Stimulated activated CD4-positive, alpha-beta T cell treated with anti-CD3 and anti-CD28 coated beads, Interleukin-12 subunit alpha, Interleukin-12 subunit beta, amount 100 ng/mL, for 24 hours (primary cell): ENCODE measurements at regions not wholly inside any gene's neighbourhood (a gene's known extent, or its start where the extent isn't known, plus 50 kb on each side); places are given as distances from the start of the nearest gene placed in this dataset.

Experiments used
- DNase-seq, 2 experiments: peaks; one replicate each; pipeline ENCODE4 v3.0.0-alpha.2; 2020; ENCODE audit warnings: low read depth in 2 of 2

DNA sequence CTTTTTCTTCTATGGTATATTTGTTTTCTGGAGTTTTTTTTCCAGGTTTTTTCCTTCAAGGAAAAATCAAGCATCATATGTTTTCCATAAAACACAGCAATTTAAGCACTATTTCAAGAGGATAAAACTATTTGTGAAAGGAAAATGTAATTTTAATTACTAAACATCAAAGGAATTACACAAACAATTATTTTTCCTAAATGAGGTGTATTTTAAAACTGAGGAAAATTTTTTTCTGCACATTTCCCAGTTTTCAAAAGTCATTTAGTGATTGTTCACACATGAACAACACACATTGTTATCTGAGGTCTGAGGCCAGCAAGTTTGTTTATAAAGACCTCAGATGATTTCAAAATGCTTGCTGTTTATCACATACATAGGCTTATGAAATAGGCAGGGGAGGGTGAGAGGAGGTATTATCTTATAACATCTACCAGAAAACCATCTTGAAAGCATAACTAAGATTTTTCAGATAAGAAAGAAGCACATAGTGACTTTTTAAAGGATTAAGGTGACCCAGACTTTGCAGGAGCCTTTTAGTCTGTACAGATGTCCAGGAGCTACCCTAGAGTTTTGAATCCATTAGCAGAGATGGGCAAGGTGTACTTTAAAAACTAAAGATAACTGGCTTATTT is 381.6 kb downstream of the GJA1 start:
- DNase-seq, result no peak

DNA sequence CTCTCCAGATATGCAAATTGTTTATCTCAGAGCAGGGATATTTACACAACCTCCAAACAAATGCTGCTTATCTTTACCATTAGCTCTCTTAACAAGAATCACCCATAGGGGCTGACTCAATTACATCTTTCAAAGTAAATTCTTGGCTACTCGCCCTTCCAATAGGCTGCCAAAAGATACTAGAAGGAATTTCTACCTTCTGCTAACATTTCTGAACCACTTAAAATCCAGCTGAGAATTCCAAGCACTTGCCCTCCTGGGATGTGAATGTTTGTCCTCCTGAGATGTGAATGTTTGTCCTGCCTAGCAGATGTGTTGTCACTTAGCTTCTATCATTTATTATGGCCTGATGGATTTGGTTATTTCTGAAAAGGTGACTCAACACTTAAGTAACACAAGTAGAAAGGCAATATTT is 388.0 kb downstream of the GJA1 start:
- DNase-seq, result no peak

DNA sequence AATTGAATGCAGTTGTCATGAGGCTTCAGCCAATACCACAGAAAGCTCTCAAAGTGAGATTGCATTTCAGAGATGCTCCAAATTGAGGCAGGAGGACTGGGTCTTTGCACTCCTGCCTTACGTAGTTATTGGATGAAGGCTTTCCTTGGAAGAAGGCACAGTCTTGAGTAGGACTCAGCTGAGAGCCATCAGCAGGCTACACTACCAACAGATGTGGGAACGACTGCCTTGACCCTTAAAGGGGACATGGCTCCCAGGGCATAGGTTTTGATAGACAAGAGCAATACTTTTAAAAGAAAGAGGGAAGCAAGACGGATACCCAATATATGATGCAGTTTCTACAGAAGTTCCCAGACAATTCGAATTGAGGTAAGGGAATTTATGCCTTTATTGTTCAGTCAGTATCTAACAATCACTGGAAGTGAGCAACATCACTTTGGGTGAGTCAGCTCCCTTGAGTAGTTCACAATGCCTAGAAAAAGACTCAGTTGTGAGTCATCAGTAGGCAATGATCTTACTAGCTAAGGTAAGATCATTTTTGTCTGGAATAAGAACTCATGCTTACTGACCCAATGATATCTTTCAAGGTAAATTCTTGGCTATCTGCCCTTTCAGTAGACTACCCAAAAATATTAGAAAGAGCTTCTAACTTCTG is 390.8 kb downstream of the GJA1 start:
- no peak for DNase-seq

DNA sequence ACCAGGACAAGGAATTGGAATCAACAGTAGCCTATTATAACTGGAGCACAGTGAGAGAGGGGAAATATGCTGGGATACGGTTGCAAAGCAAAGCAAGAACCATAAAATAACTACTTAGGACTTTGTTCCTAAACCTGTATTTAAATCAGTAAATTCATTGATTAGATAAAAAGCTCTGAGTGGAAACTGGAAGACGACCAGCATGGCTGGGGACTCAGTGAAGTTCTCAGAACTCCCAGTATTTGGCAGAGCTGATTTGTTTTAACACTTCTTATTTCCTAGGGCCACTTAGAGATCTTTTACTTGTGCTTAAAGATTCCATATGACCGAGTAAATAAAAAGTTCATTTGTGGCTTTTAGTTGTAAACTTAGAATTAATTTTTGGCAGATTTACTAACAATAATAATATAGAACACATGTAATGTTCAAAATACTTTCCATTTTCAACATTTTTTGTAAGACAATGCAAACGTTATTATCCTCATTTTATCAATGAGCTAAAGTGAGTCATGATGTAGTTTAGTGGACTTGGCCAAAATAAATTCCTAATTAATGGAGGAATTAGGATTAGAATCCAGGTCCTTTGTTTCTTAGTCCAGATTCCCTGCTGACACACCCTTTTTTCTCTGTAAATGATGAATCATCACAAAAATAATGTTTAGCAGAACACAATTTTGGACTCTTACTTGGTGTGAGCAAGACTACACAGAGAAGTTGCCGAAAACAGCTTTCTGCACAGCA is 392.9 kb downstream of the GJA1 start:
- no peak for DNase-seq

DNA sequence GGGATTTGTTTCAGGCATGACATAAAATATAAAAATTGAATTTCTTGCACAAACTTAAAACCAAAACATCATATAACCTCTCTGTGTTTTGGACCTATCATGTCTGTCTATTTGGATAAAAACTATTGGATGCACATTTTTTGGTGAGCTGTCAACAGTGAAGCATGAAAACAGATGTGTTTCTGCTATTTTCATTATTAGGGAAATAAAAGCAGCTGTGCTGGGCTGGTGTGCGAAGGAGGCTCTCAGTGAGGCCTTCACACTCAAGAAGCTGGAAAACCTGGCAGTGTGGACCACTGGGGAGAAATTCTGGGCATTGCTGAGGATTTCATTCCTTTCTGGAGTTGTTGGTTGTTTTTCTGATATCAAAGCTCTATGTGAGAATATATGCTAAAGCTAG is 395.3 kb downstream of the GJA1 start:
- no peak for DNase-seq

DNA sequence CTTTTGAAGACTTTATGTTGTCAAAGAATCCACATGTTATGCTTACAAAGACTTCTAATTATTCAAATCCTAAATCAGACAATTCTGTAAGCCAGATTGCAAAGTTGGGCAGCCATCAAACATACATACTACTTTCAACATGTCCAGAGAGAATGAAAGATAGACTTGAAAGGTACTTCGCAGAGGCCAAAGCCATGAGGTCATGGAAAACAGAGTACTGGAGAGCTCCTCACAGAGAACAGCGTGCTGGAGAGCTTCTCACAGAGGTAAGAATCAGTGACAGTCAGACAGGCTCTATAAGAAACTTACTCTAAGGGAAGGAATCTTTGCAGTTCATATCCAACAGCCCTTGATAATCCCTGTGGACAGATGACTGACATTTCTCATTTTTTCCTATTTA is 400.2 kb downstream of the GJA1 start:
- no peak for DNase-seq

DNA sequence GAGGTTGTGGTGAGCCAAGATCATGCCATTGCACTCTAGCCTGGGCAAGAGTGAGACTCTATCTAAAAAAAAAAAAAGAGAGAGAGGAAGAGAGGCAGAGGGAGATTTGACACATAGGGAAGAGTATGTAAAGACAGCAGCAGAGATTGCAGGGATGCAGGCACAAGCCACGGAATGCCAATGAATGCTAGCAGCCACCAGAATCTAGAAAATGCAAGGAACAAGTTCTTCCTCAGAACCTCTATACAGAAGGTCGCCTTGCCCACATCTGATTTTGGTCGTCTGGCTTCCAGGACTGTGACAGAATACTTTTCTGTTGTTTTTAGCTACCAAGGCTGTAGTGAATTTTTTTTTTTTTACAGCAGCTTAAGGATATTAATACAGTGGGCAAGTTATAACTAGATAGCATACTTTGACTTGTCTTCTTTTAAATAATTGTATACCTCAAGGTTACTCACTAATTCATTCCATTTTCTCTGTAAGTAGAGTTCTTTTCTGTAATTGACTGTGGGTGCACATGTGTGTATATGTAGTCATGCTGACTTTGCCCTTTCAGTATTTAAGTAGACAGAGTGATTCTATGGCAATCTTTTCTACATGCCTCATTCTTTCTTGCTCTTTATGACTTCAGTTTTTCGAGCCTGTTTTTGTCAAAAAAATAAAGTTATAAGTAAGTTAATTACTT is 402.2 kb downstream of the GJA1 start:
- no peak for DNase-seq

DNA sequence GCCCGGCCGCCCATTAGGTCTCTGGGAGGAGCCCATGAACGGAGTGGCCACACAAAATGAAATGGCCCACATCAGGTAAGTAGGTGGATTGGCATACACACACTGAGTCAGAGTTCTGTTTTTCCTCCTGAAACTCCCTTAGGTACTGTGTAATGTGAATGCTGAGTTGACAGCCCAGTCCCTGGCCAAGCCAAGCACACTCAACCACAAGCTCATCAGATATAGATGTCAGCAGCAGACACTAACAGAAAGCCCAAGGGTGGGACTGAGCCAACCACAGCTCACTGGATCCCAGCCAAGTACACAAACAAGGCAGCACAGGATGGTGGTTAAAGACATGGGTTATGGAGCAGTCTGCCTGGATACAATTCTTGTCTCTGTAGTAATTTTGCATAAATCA is 403.4 kb downstream of the GJA1 start:
- DNase-seq, result no peak

DNA sequence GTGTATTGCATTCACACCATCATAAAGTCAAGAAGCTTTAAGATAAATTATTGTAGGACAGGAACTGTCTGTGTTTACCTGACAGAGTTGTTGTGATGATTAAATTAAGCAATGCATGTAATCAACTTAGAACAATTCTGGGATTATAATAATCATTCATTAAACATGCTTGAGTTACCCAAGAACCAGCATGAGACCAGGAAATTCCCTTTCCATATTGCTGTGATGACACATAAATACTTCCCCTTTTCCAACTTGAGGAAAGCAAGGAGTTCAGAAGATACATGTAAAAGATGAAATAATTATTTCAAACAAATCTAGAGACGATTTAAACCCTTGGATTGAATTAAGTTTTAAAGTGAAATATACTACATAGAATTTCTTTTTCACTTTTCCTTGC is 404.4 kb downstream of the GJA1 start:
- DNase-seq, result no peak

DNA sequence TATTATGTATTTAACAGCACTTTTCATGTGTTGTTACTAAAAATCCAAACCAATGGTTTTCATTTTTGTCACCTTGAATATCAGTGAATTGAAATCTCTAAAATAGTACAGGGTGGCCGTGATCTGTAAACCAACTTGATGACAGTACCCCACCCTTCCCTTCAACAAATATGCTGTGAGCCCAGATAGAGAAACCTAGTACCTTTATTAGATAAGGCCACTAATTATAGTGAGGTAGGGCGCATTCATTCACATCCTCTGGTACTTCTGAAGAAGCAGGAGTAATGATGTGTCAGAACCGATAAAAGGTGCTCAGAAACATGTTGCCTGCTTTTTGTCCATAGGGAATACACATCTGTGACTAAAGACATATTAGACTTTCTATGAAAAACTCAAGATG is 409.5 kb downstream of the GJA1 start:
- DNase-seq, result no peak

DNA sequence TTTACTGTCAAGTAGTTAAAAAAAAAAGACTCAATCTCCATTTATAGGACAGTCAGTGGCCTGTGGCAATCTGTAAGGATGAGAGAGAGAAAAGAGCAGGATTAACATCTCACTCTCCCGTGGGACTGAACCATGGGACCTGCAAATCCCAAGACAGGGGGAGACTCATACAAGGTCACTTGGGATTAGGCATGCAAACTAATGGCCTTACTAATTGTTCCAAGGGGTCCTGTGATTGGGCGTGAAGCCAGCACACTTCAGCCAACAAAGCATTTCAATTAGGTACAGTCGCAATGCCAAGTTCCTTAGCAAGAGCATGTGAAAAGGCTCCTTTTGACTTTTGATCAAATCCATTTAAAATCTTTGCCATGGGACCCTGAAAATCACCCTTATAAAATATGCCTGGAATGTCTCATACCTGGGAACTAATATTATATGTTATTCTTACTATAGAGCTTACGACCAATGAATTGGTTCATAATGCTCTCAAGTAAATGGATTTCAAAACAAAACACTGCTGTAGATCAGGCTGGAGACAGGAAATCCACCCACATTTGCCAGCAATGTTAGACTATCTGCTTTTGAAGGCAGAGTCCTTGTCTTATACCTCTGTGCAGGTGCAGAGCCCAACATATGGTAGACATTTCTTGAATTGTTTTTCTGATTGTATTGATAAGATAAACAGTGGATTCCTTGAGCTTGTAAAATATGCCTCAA is 412.5 kb downstream of the GJA1 start:
- no peak for DNase-seq

DNA sequence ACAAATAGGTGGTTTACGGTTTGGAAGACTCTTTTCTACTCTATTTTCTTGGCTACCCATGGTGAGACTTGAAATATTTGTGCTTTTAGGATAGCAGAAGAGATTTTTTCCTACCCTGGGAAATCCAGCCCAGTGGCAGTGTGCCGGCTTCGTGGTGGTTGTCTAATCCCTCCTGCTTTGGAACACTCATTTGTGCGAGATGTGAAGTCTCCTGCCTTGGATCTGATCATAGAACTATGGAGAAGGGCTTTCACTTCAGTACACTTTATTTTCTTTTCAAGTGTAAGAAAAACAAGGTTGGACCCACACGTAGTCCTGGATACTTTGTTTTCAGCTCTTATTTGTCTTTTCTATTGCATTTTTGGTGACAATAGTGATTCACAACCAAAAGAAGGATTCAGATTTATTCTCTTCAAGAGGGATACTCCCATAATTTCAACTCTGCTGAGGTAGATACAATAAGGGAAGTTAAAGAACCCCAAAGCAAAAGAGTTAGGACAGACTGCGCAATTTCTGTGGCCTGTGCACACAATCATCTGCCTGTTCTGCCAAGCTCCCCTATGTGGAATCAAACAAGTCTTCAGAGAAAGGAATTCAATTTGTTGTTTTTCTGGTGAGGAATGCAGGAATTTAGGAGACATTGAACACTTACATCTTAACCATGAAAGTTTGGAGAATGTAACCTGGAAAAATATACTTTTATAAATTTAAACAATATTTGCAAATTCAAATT is 413.2 kb downstream of the GJA1 start:
- no peak for DNase-seq

DNA sequence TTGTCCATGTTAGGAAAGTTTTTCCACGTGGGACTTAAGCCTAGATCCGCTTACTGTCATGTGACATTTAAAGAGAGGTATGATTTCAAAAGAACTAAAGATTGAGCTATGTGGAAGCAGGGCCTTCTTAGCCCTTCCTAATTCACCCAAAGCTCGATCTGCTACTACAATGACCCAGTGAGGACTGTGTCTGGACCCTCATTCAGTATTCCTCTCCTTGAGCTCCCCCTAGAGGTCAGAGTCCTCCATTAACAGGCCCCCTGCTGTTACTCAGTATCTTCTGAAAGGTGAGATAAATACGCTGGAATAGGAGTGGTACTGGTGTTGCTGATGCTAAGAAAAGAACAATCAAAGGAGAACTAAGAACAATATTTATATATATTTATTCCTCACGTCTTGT is 414.0 kb downstream of the GJA1 start:
- peak in 1 of 2 experiments; percentile 10 for DNase-seq

DNA sequence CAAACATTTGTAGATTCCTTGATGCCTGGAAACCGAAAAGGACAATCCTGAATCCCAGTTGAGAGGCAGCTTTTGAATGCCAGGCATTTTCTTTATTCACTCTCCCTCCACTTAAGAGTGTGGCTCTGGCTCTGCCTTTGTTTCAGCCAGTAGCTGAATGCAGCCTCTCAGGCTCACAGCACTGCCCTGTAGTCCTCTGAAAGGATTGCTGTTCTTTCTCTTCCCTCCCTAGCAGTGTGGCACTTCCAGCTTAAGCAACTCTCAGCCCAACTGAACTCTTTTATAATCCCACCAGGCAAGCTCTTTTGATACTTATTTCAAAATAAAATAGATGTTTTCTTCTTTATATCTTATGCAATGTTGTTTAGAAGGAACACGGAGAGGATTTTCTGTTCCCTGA is 415.6 kb downstream of the GJA1 start:
- DNase-seq, result no peak

DNA sequence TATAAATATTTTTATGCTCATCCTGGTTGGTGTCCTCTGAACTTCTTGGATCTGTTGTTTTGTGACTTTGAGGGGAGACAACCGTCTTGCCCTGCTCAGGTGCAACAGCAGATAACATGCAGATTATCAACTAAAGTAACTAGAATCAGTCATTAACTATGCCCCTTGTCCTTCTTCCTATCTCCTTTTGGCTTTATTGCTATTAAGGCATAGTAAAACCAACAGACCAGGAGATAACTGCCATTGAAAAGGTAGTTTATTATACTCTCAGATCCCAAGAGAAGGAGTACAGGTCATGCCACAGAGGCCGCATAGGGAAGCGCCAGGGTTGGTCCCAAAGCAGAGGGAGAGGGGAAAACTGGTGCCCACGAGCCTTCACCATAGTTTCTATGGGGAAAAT is 418.2 kb downstream of the GJA1 start:
- no peak for DNase-seq

DNA sequence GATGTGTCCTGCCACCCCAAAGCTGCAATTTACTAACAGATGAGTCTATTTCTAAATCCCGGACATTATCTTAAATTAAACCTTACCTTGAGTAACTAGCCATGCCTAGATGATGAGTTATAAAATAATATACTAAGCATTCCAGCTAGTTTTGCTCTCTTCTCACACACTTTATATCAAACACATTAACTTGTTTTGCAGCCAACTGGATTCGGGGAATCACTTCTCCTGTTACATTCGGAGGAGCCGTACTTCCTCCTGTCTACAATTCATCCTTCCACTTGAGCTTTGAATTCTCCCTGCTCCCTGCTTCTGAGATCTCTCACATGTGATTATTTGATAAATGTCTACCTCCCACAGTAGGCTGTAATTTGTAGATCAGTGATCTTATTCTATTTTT is 420.1 kb downstream of the GJA1 start:
- no peak for DNase-seq

DNA sequence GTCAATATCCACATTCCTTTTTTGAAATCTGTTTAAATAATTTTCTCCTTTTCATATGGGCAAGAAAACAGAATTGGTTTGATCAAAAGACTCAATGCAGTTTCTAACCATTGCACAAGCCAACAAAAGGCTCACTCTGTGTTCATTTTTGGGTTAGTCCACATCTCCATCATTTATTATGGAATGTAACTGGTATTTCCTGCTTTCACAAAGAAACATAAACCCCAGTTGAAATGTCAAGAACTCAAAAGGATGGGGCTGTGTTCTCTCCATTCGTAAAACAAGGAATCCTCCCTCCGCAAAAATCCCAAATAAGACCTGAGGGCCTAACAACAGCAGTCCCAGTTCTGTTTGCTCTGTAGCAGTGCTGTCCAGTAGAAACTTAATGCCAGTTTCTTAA is 420.9 kb downstream of the GJA1 start:
- no peak for DNase-seq

DNA sequence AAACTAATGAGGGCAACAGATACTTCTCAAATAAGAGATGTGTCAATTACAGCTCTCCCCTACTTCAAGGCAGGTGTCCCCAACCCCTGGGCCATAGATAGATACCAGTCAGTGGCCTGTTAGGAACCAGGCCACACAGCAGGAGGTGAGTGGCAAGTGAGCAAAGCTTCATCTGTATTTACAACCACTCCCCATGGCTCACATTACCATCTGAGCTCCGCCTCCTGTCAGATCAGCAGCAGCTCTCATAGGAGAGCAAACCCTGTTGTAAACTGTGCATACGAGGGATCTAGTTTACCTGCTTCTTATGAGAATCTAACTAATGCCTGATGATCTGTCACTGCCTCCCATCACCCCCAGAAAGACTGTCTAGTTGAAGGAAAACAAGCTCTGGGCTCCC is 422.1 kb downstream of the GJA1 start:
- no peak for DNase-seq

DNA sequence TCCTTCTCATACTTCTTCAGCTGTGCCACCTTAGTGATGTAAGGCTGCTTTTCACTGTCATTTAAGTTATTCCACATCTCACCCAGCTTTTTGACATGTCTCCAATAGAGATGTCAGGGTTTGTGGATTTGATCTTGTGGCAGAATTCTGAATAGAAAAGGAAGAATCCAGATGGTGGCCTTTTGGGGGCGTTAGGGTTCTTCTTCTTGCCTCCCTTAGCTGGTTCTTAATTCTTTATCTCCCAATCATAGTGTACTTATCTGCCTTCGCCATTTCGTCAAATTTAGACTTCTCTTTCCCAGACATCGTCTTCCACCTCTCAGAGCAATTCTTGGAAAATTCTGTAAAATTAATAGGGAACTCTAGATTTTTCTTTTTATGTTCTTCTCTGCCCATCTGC is 422.9 kb downstream of the GJA1 start:
- DNase-seq, result no peak

DNA sequence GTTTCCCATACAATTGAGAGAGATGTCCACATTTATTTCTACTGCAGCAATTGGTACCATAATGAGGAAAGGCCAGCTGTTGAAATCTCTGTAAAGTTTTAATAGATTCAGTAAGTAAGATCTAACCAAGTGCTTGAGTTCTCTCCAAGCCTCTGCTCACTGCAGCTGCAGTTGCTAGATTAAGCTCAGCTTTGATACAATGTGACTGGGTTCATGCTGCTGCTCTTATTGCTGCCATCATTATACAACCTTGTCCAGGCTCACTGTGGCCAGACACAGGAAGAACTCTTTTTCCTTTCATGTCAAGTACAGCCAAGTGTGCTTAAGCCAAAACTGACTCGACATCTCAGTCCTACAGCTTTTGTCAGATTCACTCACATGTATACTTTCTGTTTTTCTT is 423.5 kb downstream of the GJA1 start:
- DNase-seq, result no peak

DNA sequence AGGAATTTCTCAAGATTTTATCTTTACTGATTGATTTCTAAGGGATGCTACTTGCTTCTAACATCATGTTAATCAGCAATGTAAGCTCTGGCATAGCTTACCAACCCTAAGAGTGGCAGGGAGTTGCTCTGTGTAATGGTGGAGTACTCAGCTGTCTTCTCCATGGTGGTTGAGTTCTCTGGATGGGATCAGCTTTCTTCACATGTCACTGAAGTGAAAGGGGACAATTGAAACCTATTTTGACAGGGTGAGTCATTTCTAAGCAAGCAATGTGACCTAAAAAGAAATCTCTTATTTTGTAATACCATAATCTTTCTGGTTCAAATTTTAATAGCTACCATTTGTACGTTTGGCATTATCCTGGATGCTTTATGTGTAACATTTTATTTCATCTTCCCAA is 430.4 kb downstream of the GJA1 start:
- no peak for DNase-seq
